SK-N-SH (cell line): ENCODE measurements at regions not wholly inside any gene's neighbourhood (a gene's known extent, or its start where the extent isn't known, plus 50 kb on each side); places are given as distances from the start of the nearest gene placed in this dataset.

Source experiments
- CTCF ChIA-PET: fragments of 300-600, 350-600 bp; formaldehyde crosslinking; extraction: SDS; loops from one replicate; lab custom pipeline; 2021; lab: Yijun Ruan, JAX
- POLR2A ChIA-PET: fragments of 350-600 bp; sonication (Branson Sonifier 250); formaldehyde crosslinking; extraction: SDS; loops from one replicate; lab custom pipeline; 2020; ENCODE audit warnings: antibody characterized with exemption, inconsistent platforms; lab: Yijun Ruan, JAX
- DNase-seq: peaks from one replicate; pipeline ENCODE4 v3.0.0; 2012
- H2AFZ ChIP-seq: fragments of 200-600 bp; sonication (generic); 2 replicates; pipeline ENCODE4 v1.8.1; 2016; ENCODE audit warnings: antibody characterized with exemption, mild to moderate bottlenecking, low read depth
- H3F3A ChIP-seq: fragments of 200-600 bp; sonication (generic); replicated peaks from 2 replicates; pipeline ENCODE3; 2016; ENCODE audit warnings: antibody characterized with exemption, mild to moderate bottlenecking; ENCODE audit not compliant: insufficient read depth
- H3K27ac ChIP-seq, 2 experiments: fragments of 200-500 bp in 1 of 2; fragments of 200-600 bp in 1 of 2; sonication (Bioruptor generic) in 1 of 2; sonication (generic), shearing (Covaris generic) in 1 of 2; 2 replicates each; pipeline versions ENCODE4 v1.5.1 to v1.6.1; 2014 to 2016; ENCODE audit warnings: low read depth in 2 of 2, inconsistent platforms in 1 of 2, low read length in 1 of 2, mild to moderate bottlenecking in 1 of 2, mixed read lengths in 1 of 2
- H3K27me3 ChIP-seq: fragments of 200-600 bp; sonication (generic), shearing (Covaris generic); 2 replicates; pipeline ENCODE4 v1.6.1; 2016; ENCODE audit warnings: mixed run types; ENCODE audit not compliant: insufficient read depth
- H3K36me3 ChIP-seq, 2 experiments: fragments of 200-500 bp in 1 of 2; fragments of 200-600 bp in 1 of 2; sonication (Bioruptor generic) in 1 of 2; sonication (generic) in 1 of 2; replicated peaks in 1 of 2; 2 replicates each; pipeline versions ENCODE3 to v1.5.1; 2014 to 2016; ENCODE audit warnings: low read length in 1 of 2, mild to moderate bottlenecking in 1 of 2; ENCODE audit not compliant: insufficient read depth in 2 of 2, control insufficient read depth in 1 of 2
- H3K4me1 ChIP-seq, 2 experiments: fragments of 200-500 bp in 1 of 2; fragments of 200-600 bp in 1 of 2; sonication (Bioruptor generic) in 1 of 2; sonication (generic), shearing (Covaris generic) in 1 of 2; 2 replicates each; pipeline versions ENCODE4 v1.5.1 to v1.6.1; 2014 to 2016; ENCODE audit warnings: low read depth in 1 of 2, low read length in 1 of 2, mixed run types in 1 of 2; ENCODE audit not compliant: insufficient read depth in 2 of 2, control insufficient read depth in 1 of 2
- H3K4me2 ChIP-seq: fragments of 200-600 bp; sonication (generic), shearing (Covaris generic); 2 replicates; pipeline ENCODE4 v1.6.1; 2017; ENCODE audit warnings: mixed run types
- H3K4me3 ChIP-seq, 2 experiments: fragments of 200-500 bp in 1 of 2; fragments of 200-600 bp in 1 of 2; sonication (Bioruptor generic) in 1 of 2; sonication (generic), shearing (Covaris generic) in 1 of 2; 2 replicates each; pipeline versions ENCODE4 v1.5.1 to v1.8.1; 2014 to 2016; ENCODE audit warnings: low read depth in 2 of 2, inconsistent platforms in 1 of 2, low read length in 1 of 2, mild to moderate bottlenecking in 1 of 2, mixed read lengths in 1 of 2, moderate library complexity in 1 of 2
- H3K79me2 ChIP-seq: fragments of 200-600 bp; sonication (generic); 2 replicates; pipeline ENCODE4 v1.8.1; 2017; ENCODE audit warnings: mild to moderate bottlenecking; ENCODE audit not compliant: insufficient read depth
- H3K9ac ChIP-seq: fragments of 200-600 bp; sonication (generic); 2 replicates; pipeline ENCODE4 v1.6.1; 2017; ENCODE audit warnings: mixed run types
- H3K9me2 ChIP-seq: fragments of 200-600 bp; sonication (generic); 2 replicates; pipeline ENCODE4 v1.6.1; 2017; ENCODE audit warnings: mixed run types
- H3K9me3 ChIP-seq: fragments of 200-600 bp; sonication (generic); 2 replicates; pipeline ENCODE4 v1.6.1; 2017; ENCODE audit warnings: mixed run types, mild to moderate bottlenecking, moderate library complexity
- H4K20me1 ChIP-seq: fragments of 200-600 bp; sonication (generic); 2 replicates; pipeline ENCODE4 v1.6.1; 2017; ENCODE audit warnings: mild to moderate bottlenecking, mixed run types; ENCODE audit not compliant: insufficient read depth
- CHD2 ChIP-seq: fragments of 150-350 bp; IDR thresholded peaks from 2 replicates; pipeline ENCODE4 v1.6.1; 2018; ENCODE audit warnings: low read length; ENCODE audit not compliant: partially characterized antibody
- ELF1 ChIP-seq: IDR thresholded peaks from 2 replicates; pipeline ENCODE4 v1.4.0; 2012
- EP300 ChIP-seq, 2 experiments: IDR thresholded peaks; 2 replicates each; pipeline versions ENCODE4 v1.4.0 to v1.6.1; 2012; ENCODE audit warnings: borderline replicate concordance in 1 of 2, low read depth in 1 of 2, low read length in 1 of 2
- FOSL2 ChIP-seq: IDR thresholded peaks from 2 replicates; pipeline ENCODE4 v1.4.0; 2012; ENCODE audit warnings: low read depth, mild to moderate bottlenecking, moderate library complexity, borderline replicate concordance
- GABPA ChIP-seq: IDR thresholded peaks from 2 replicates; pipeline ENCODE4 v1.4.0; 2012; ENCODE audit warnings: low read depth, mild to moderate bottlenecking
- GATA2 ChIP-seq: sonication (generic); formaldehyde crosslinking; IDR thresholded peaks from 2 replicates; pipeline ENCODE4 v1.5.0; 2020; ENCODE audit warnings: mild to moderate bottlenecking, missing genetic modification reagents
- MXI1 ChIP-seq: IDR thresholded peaks from 2 replicates; pipeline ENCODE4 v1.6.1; 2012; ENCODE audit warnings: mild to moderate bottlenecking, low read depth, low read length, improper control_type of control experiment
- NFIC ChIP-seq: IDR thresholded peaks from 2 replicates; pipeline ENCODE4 v1.4.0; 2012; ENCODE audit warnings: borderline replicate concordance
- RAD21 ChIP-seq: IDR thresholded peaks from 2 replicates; pipeline ENCODE4 v1.6.1; 2012; ENCODE audit warnings: mild to moderate bottlenecking, low read length
- RCOR1 ChIP-seq: fragments of 150-350 bp; IDR thresholded peaks from 2 replicates; pipeline ENCODE4 v1.6.1; 2017; ENCODE audit warnings: antibody characterized with exemption, low read length
- RFX5 ChIP-seq: IDR thresholded peaks from 2 replicates; pipeline ENCODE4 v1.6.1; 2012; ENCODE audit warnings: mild to moderate bottlenecking, improper control_type of control experiment, low read length
- SMC3 ChIP-seq: IDR thresholded peaks from 2 replicates; pipeline ENCODE4 v1.6.1; 2012; ENCODE audit warnings: low read depth, low read length, improper control_type of control experiment
- TAF1 ChIP-seq: IDR thresholded peaks from 2 replicates; pipeline ENCODE4 v1.6.1; 2012; ENCODE audit warnings: low read depth, mild to moderate bottlenecking, low read length, moderate library complexity, borderline replicate concordance
- TCF12 ChIP-seq: IDR thresholded peaks from 2 replicates; pipeline ENCODE4 v1.4.0; 2012
- YY1 ChIP-seq: IDR thresholded peaks from 2 replicates; pipeline ENCODE4 v1.4.0; 2012; ENCODE audit warnings: low read depth, mild to moderate bottlenecking
- whole genome bisulfite sequencing: methylation state at CpG from one replicate; pipeline ENCODE4 v1.1.6; 2017; ENCODE audit warnings: low lambda C conversion rate; 5-methylcytosine and 5-hydroxymethylcytosine counted together
- TF ChIP-seq, protein P1 (sequence below): IDR thresholded peaks from 2 replicates; pipeline ENCODE4 v1.4.0; 2012; ENCODE audit warnings: low read depth
- TF ChIP-seq, protein P2 (sequence below): IDR thresholded peaks from 2 replicates; pipeline ENCODE4 v1.6.1; 2012; ENCODE audit warnings: mild to moderate bottlenecking, low read depth, low read length, moderate library complexity
- TF ChIP-seq, protein P3 (sequence below): fragments of 200-600 bp; sonication (generic); IDR thresholded peaks from 2 replicates; pipeline ENCODE4 v1.6.1; 2017; ENCODE audit warnings: antibody characterized with exemption, mild to moderate bottlenecking, moderate library complexity
- TF ChIP-seq, protein P4 (sequence below): fragments of 150-350 bp; IDR thresholded peaks from 2 replicates; pipeline ENCODE4 v1.6.1; 2016; ENCODE audit warnings: mild to moderate bottlenecking, low read depth, low read length

DNA sequence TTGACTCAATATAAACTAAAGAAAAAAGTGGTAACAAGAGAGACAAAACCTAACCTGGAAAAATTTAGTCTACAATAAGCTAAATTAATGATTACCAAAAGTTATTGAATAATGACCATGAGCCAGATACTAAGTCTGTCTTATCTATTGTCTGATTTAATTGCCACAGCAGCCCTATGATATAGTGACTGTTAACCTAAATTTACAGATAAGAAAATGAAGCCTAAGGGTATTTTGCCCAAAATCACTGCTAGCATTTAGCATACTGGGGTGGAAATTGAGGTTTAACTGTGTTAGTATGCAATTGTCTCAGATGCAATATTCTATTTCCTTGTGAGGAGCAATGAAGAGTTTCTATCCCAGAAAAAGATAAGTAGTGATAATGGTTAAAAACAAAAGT lies 361.0 kb upstream of the EYS start:
- Histone ChIP-seq H4K20me1 (no peaks in the 10 kb centered on the region), H3K79me2 (no peaks in the 10 kb centered on the region), H3K4me3 (no peak overlapping the region), H3K27ac (no peak overlapping the region), H3K4me1 (no peaks in the 10 kb centered on the region; a peak in 1 of 4 replicates), H3F3A (no peaks in the 10 kb centered on the region), H3K9me3 (no peaks in the 10 kb centered on the region), H3K4me2 (no peak overlapping the region), H3K36me3 (no peaks in the 10 kb centered on the region), H2AFZ (no peak overlapping the region), H3K27me3 (no peaks in the 10 kb centered on the region), H3K9ac (no peak overlapping the region), H3K9me2 (no peaks in the 10 kb centered on the region)
- POLR2A ChIA-PET: no interaction called here
- TF ChIP-seq RCOR1 (peak; percentile 61; the same call in 1 of the 2 replicates), FOSL2 (no peak), YY1 (no peak), EP300 (IDR thresholded peaks at IDR 0.05; ENCODE audit: borderline replicate concordance in 1 of 2, low read depth in 1 of 2, low read length in 1 of 2) (peak in 1 of 2 experiments; percentile 69; a peak in 1 of 4 replicates), NFIC (no peak), TAF1 (no peak), GATA2 (CRISPR knock-in tag) (peak; percentile 82), SMC3 (no peak)
- TF ChIP-seq, protein P1, sequence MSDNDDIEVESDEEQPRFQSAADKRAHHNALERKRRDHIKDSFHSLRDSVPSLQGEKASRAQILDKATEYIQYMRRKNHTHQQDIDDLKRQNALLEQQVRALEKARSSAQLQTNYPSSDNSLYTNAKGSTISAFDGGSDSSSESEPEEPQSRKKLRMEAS: no peak
- CTCF ChIA-PET: no interaction called here
- DNase-seq: peak; percentile 9

DNA sequence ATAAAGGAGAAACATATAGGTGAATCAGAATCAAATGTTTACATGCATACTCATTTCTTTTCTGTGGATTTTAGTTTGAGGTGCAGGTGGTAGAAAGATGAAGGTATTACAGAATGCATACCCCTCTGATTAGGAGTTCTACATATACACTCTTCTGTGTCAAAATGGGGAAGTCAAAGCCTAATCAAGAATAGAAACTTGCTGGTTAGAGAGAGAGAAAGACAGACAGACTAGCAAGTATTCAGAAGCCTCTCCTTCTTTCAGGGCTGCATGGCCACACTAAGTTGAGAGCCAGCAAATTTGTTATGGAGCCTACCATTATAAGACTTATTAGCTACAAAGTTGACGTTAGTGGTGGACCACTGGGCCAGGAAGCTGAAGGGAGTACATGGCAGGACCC lies 358.3 kb upstream of the EYS start:
- H3K9me3 ChIP-seq: no peaks in the 10 kb centered on the region
- H3K4me3 ChIP-seq: no peak overlapping the region
- ChIA-PET POLR2A (no interaction called here), CTCF (no interaction called here)
- no peaks in the 10 kb centered on the region for H3K27me3 ChIP-seq
- H3F3A ChIP-seq: no peaks in the 10 kb centered on the region
- H3K9ac ChIP-seq: no peak overlapping the region
- H3K27ac ChIP-seq: no peak overlapping the region
- no peak overlapping the region for H3K4me2 ChIP-seq
- no peaks in the 10 kb centered on the region for H3K36me3 ChIP-seq
- 21% methylated on average over 1 of the region's 1 CpG for WGBS
- H2AFZ ChIP-seq: no peak overlapping the region
- H3K79me2 ChIP-seq: no peaks in the 10 kb centered on the region
- no peaks in the 10 kb centered on the region; a peak in 1 of 4 replicates for H3K4me1 ChIP-seq
- H4K20me1 ChIP-seq: no peaks in the 10 kb centered on the region
- no peak for DNase-seq
- TF ChIP-seq TCF12: no peak
- TF ChIP-seq MXI1: no peak
- no peak for TF ChIP-seq GABPA
- no peak for TF ChIP-seq RFX5
- no peak for TF ChIP-seq ELF1
- TF ChIP-seq, protein P2, sequence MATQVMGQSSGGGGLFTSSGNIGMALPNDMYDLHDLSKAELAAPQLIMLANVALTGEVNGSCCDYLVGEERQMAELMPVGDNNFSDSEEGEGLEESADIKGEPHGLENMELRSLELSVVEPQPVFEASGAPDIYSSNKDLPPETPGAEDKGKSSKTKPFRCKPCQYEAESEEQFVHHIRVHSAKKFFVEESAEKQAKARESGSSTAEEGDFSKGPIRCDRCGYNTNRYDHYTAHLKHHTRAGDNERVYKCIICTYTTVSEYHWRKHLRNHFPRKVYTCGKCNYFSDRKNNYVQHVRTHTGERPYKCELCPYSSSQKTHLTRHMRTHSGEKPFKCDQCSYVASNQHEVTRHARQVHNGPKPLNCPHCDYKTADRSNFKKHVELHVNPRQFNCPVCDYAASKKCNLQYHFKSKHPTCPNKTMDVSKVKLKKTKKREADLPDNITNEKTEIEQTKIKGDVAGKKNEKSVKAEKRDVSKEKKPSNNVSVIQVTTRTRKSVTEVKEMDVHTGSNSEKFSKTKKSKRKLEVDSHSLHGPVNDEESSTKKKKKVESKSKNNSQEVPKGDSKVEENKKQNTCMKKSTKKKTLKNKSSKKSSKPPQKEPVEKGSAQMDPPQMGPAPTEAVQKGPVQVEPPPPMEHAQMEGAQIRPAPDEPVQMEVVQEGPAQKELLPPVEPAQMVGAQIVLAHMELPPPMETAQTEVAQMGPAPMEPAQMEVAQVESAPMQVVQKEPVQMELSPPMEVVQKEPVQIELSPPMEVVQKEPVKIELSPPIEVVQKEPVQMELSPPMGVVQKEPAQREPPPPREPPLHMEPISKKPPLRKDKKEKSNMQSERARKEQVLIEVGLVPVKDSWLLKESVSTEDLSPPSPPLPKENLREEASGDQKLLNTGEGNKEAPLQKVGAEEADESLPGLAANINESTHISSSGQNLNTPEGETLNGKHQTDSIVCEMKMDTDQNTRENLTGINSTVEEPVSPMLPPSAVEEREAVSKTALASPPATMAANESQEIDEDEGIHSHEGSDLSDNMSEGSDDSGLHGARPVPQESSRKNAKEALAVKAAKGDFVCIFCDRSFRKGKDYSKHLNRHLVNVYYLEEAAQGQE: no peak
- no peak for TF ChIP-seq TAF1
- no peak for TF ChIP-seq RAD21
- no peak for TF ChIP-seq NFIC
- TF ChIP-seq FOSL2: no peak
- TF ChIP-seq CHD2: no peak
- TF ChIP-seq, protein P3, sequence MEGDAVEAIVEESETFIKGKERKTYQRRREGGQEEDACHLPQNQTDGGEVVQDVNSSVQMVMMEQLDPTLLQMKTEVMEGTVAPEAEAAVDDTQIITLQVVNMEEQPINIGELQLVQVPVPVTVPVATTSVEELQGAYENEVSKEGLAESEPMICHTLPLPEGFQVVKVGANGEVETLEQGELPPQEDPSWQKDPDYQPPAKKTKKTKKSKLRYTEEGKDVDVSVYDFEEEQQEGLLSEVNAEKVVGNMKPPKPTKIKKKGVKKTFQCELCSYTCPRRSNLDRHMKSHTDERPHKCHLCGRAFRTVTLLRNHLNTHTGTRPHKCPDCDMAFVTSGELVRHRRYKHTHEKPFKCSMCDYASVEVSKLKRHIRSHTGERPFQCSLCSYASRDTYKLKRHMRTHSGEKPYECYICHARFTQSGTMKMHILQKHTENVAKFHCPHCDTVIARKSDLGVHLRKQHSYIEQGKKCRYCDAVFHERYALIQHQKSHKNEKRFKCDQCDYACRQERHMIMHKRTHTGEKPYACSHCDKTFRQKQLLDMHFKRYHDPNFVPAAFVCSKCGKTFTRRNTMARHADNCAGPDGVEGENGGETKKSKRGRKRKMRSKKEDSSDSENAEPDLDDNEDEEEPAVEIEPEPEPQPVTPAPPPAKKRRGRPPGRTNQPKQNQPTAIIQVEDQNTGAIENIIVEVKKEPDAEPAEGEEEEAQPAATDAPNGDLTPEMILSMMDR: no peak
- TF ChIP-seq, protein P4, sequence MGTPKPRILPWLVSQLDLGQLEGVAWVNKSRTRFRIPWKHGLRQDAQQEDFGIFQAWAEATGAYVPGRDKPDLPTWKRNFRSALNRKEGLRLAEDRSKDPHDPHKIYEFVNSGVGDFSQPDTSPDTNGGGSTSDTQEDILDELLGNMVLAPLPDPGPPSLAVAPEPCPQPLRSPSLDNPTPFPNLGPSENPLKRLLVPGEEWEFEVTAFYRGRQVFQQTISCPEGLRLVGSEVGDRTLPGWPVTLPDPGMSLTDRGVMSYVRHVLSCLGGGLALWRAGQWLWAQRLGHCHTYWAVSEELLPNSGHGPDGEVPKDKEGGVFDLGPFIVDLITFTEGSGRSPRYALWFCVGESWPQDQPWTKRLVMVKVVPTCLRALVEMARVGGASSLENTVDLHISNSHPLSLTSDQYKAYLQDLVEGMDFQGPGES: no peak
- H3K9me2 ChIP-seq: no peaks in the 10 kb centered on the region
